PC-9 (cell line): ENCODE measurements at regions not wholly inside any gene's neighbourhood (a gene's known extent, or its start where the extent isn't known, plus 50 kb on each side); places are given as distances from the start of the nearest gene placed in this dataset.

Experiments used
- BruUV-seq: library from RNA; stranded (reverse); fragments of 400-500 nt; replicated peaks from 2 replicates; lab custom pipeline; 2021; lab: Mats Ljungman, UMichigan
- CTCF ChIA-PET: fragments of 300-600 bp; sonication (Branson Sonifier 250); formaldehyde crosslinking; loops from one replicate; lab custom pipeline; 2022; ENCODE audit warnings: antibody characterized with exemption; lab: Charles Lee
- POLR2A ChIA-PET: fragments of 300-600 bp; sonication (Branson Sonifier 250); formaldehyde crosslinking; loops from one replicate; lab custom pipeline; 2022; ENCODE audit warnings: antibody characterized with exemption; ENCODE audit not compliant: unreplicated experiment; lab: Charles Lee
- DNase-seq, 2 experiments: peaks; one replicate each; pipeline versions ENCODE4 v3.0.0 to v3.0.0-alpha.2; 2015 to 2022; ENCODE audit warnings: mixed read lengths in 1 of 2
- H2AFZ ChIP-seq: fragments of 200-600 bp; sonication (generic); 2 replicates; pipeline ENCODE4 v1.8.1; 2017; ENCODE audit warnings: antibody characterized with exemption
- H3F3A ChIP-seq: fragments of 200-600 bp; sonication (generic); 2 replicates; pipeline ENCODE4 v1.8.1; 2017; ENCODE audit warnings: antibody characterized with exemption, mild to moderate bottlenecking, low read depth; ENCODE audit not compliant: insufficient read depth
- H3K27ac ChIP-seq: fragments of 200-600 bp; sonication (generic); 2 replicates; pipeline ENCODE4 v1.6.1; 2016; ENCODE audit warnings: mixed run types
- H3K27me3 ChIP-seq: fragments of 200-600 bp; sonication (generic); 2 replicates; pipeline ENCODE4 v1.6.1; 2016; ENCODE audit warnings: low read depth, mixed run types; ENCODE audit not compliant: insufficient read depth
- H3K36me3 ChIP-seq: fragments of 200-600 bp; sonication (generic); 2 replicates; pipeline ENCODE4 v1.6.1; 2016; ENCODE audit warnings: low read depth, mixed run types
- H3K4me1 ChIP-seq: fragments of 200-600 bp; sonication (generic); replicated peaks from 2 replicates; pipeline ENCODE4 v1.6.1; 2016; ENCODE audit warnings: mixed run types; ENCODE audit not compliant: insufficient read depth
- H3K4me2 ChIP-seq: fragments of 200-600 bp; sonication (generic); 2 replicates; pipeline ENCODE4 v1.6.1; 2017; ENCODE audit warnings: mixed run types
- H3K4me3 ChIP-seq: fragments of 200-600 bp; sonication (generic); 2 replicates; pipeline ENCODE4 v1.6.1; 2016; ENCODE audit warnings: mixed run types
- H3K79me2 ChIP-seq: fragments of 200-600 bp; sonication (generic); 2 replicates; pipeline ENCODE4 v1.6.1; 2017; ENCODE audit warnings: low read depth, mixed run types
- H3K9me2 ChIP-seq: fragments of 200-600 bp; sonication (generic); 2 replicates; pipeline ENCODE4 v1.8.1; 2017; ENCODE audit warnings: mild to moderate bottlenecking; ENCODE audit not compliant: insufficient read depth
- H3K9me3 ChIP-seq: fragments of 200-600 bp; sonication (generic); 2 replicates; pipeline ENCODE4 v1.8.1; 2016; ENCODE audit warnings: low read depth; ENCODE audit not compliant: insufficient read depth
- H4K20me1 ChIP-seq: fragments of 200-600 bp; sonication (generic); 2 replicates; pipeline ENCODE4 v1.8.1; 2017; ENCODE audit not compliant: insufficient read depth
- CTCF ChIP-seq: fragments of 200-600 bp; sonication (generic); conservative IDR thresholded peaks from 2 replicates; pipeline ENCODE4 v1.6.1; 2017; ENCODE audit warnings: mixed run types, antibody characterized with exemption, mild to moderate bottlenecking, moderate library complexity
- EZH2 ChIP-seq: fragments of 200-600 bp; sonication (generic); IDR thresholded peaks from 2 replicates; pipeline ENCODE4 v1.8.0; 2017; ENCODE audit warnings: antibody characterized with exemption, low read depth
- intact Hi-C: fragments of 100-400 bp; cut with micrococcal nuclease; formaldehyde crosslinking; loops from one replicate; pipeline ENCODE4 v1.10.0; 2022; ENCODE audit not compliant: unreplicated experiment

GRCh38 chr2:82478641-82479040, 1980.4 kb downstream of the SUCLG1 start:
- Histone ChIP-seq H3K27me3 (no peaks in the 10 kb centered on the region), H3K4me1 (no peaks in the 10 kb centered on the region), H3F3A (no peaks in the 10 kb centered on the region), H3K9me2 (no peaks in the 10 kb centered on the region), H3K79me2 (no peaks in the 10 kb centered on the region), H2AFZ (no peak overlapping the region), H3K4me3 (no peak overlapping the region), H3K36me3 (no peaks in the 10 kb centered on the region), H3K27ac (no peak overlapping the region), H3K4me2 (no peak overlapping the region), H4K20me1 (no peaks in the 10 kb centered on the region), H3K9me3 (no peaks in the 10 kb centered on the region)
- no peak for TF ChIP-seq CTCF
- no TSS peak for BruUV-seq
- no peak for DNase-seq
- CTCF ChIA-PET, result no interaction called here
- POLR2A ChIA-PET, result no interaction called here
- intact Hi-C loops, result no loop called here

- BruUV-seq, result no TSS peak
- Histone ChIP-seq H3K4me3 (no peak overlapping the region), H3K79me2 (no peaks in the 10 kb centered on the region), H3K27ac (no peak overlapping the region), H3K9me2 (no peaks in the 10 kb centered on the region), H4K20me1 (no peaks in the 10 kb centered on the region), H3K4me2 (no peak overlapping the region), H3K36me3 (no peaks in the 10 kb centered on the region), H2AFZ (no peak overlapping the region; the same call in 1 of the 2 replicates), H3K4me1 (no peaks in the 10 kb centered on the region), H3K27me3 (no peaks in the 10 kb centered on the region), H3K9me3 (no peaks in the 10 kb centered on the region), H3F3A (no peaks in the 10 kb centered on the region)
- ChIA-PET CTCF (no interaction called here), POLR2A (no interaction called here)
- TF ChIP-seq EZH2 (no peak), CTCF (no peak)
- DNase-seq, result no peak
- intact Hi-C loops, result no loop called here
Measured at GRCh38 chr2:82476094-82476493, 1983.0 kb downstream of the SUCLG1 start.

- CTCF ChIA-PET, result no interaction called here
Measured at GRCh38 chr2:82428251-82428650, 2030.8 kb downstream of the SUCLG1 start.

More at GRCh38 chr2:82428251-82428650, 2030.8 kb downstream of the SUCLG1 start:
- BruUV-seq, result no TSS peak
- H3K27me3 ChIP-seq, result no peaks in the 10 kb centered on the region
- no peak for TF ChIP-seq EZH2
- TF ChIP-seq CTCF, result no peak
- H3K4me1 ChIP-seq, result no peaks in the 10 kb centered on the region
- no peaks in the 10 kb centered on the region for H3K36me3 ChIP-seq
- no peaks in the 10 kb centered on the region for H3K9me2 ChIP-seq
- H3F3A ChIP-seq, result no peaks in the 10 kb centered on the region
- no peak overlapping the region for H2AFZ ChIP-seq
- DNase-seq, result no peak
- H3K79me2 ChIP-seq, result no peaks in the 10 kb centered on the region
- H3K4me3 ChIP-seq, result no peak overlapping the region
- no peak overlapping the region for H3K4me2 ChIP-seq
- intact Hi-C loops, result no loop called here
- POLR2A ChIA-PET, result no interaction called here
- no peak overlapping the region for H3K27ac ChIP-seq
- H3K9me3 ChIP-seq, result no peaks in the 10 kb centered on the region
- no peaks in the 10 kb centered on the region for H4K20me1 ChIP-seq
